Large intestine (tissue), 3 donors: ENCODE measurements at regions not wholly inside any gene's neighbourhood (a gene's known extent, or its start where the extent isn't known, plus 50 kb on each side); places are given as distances from the start of the nearest gene placed in this dataset.
A peak's percentile ranks its signal among the peaks of the same experiment; 100 is the strongest.

Source experiments
- DNase-seq, 2 donors: peaks; one replicate each; pipeline versions ENCODE4 v3.0.0 to v3.0.0-alpha.2; 2013
- H3K27ac ChIP-seq: one replicate; pipeline ENCODE4 v1.5.1; 2013; ENCODE audit warnings: low read length
- H3K27me3 ChIP-seq: 2 replicates; pipeline ENCODE4 v1.6.1; 2013; ENCODE audit warnings: low read length; ENCODE audit not compliant: control insufficient read depth, insufficient read depth
- H3K36me3 ChIP-seq: 2 replicates; pipeline ENCODE4 v1.6.1; 2013; ENCODE audit warnings: low read length; ENCODE audit not compliant: control insufficient read depth, insufficient read depth
- H3K4me1 ChIP-seq: one replicate; pipeline ENCODE4 v1.6.1; 2013; ENCODE audit warnings: low read length; ENCODE audit not compliant: control insufficient read depth, insufficient read depth
- H3K4me3 ChIP-seq: one replicate; pipeline ENCODE4 v1.5.1; 2013; ENCODE audit warnings: low read length
- H3K9me3 ChIP-seq: one replicate; pipeline ENCODE4 v1.6.1; 2013; ENCODE audit warnings: mild to moderate bottlenecking, low read depth, low read length, moderate library complexity; ENCODE audit not compliant: control insufficient read depth
- WGBS: methylation state at CpG from one replicate; pipeline ENCODE4 v1.1.5; 2013; ENCODE audit warnings: low lambda C conversion rate; ENCODE audit not compliant: insufficient coverage; 5-methylcytosine and 5-hydroxymethylcytosine counted together

GRCh38 chr18:1993866-1994265 lies 577.4 kb downstream of the METTL4 start:
- Histone ChIP-seq H3K4me1 (no peaks in the 10 kb centered on the region), H3K27me3 (no peaks in the 10 kb centered on the region), H3K4me3 (no peak overlapping the region), H3K27ac (no peak overlapping the region), H3K9me3 (no peaks in the 10 kb centered on the region), H3K36me3 (no peaks in the 10 kb centered on the region)
- WGBS: 94% methylated on average over 3 of the region's 3 CpGs
- DNase-seq: no peak

DNA sequence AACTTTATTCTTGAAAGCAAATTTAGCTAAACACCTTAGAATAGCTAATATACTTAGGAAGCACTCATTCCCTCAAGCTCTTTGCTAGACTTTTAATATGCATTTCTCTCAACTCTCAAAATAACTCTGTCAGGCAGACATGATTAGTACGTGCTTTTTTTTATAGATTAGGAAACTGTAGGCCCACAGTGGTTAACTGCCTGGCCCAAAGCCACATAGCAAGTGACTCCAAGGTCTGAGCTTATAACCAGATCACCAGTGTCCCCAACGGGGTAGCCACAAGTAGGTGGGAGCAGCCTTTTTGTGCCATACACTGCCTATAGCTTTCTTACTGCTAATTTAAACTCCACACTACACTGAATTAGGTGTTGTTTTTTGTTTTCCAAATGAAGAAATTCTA lies 576.8 kb downstream of the METTL4 start:
- no CpG with 5 or more reads among the region's 2 CpGs for WGBS

DNA sequence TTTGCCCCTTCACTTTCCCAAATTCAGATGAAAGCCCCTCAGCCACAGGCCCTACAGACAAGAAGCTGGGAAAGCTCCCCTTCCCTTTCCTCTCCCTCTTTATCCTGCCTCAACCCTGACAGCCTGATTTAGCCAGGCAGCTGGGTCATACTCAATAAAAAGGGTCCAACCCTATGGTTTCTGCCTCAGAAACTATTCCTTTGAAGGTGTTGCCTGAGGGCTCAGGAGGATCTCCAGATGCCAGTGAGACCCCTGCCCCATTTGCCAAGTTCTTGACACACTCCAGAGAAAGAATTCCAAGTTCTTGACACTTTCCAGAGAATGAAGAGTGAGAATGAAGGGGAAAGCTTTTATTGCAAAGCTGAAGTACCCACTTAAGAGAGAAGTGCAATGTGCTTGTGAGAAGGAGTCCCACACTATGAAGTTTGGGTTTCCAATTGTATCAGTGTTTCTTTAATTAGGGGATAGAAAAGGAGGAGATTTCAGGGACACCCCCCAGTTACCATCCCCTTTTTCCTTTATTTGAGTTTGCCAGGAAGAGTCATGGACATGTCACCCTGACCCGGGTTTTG lies 576.2 kb downstream of the METTL4 start:
- H3K4me1 ChIP-seq: no peaks in the 10 kb centered on the region
- no peaks in the 10 kb centered on the region for H3K36me3 ChIP-seq
- H3K27me3 ChIP-seq: no peaks in the 10 kb centered on the region
- WGBS: no CpG with 5 or more reads among the region's 1 CpG
- no peak overlapping the region for H3K27ac ChIP-seq
- DNase-seq: no peak
- no peaks in the 10 kb centered on the region for H3K9me3 ChIP-seq
- H3K4me3 ChIP-seq: no peak overlapping the region

More for the DNA sequence above, 576.8 kb downstream of the METTL4 start:
- no peaks in the 10 kb centered on the region for H3K4me1 ChIP-seq
- no peaks in the 10 kb centered on the region for H3K9me3 ChIP-seq
- no peak for DNase-seq
- no peak overlapping the region for H3K27ac ChIP-seq
- no peak overlapping the region for H3K4me3 ChIP-seq
- H3K27me3 ChIP-seq: no peaks in the 10 kb centered on the region
- H3K36me3 ChIP-seq: no peaks in the 10 kb centered on the region

DNA sequence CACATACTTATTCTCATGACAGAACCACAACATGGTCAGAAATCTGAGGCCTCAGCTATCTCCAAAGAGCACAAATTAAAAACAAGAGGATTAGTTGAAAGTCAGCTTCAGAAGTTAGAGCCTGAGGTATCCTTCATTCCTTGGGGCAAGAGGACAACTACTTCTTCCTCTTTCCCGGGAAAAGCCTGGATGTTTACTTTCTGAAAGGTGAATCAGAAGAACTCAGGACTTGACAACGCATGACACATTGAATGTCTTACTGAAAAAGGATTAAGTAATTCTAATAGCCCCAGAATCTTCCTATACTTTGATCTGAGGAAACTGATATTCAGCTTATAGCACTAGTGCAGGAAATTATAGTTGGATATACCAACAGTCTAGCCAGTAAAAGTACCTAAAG lies 573.2 kb downstream of the METTL4 start:
- no peaks in the 10 kb centered on the region for H3K36me3 ChIP-seq
- no peaks in the 10 kb centered on the region for H3K27me3 ChIP-seq
- no peak for DNase-seq
- 60% methylated on average over 1 of the region's 2 CpGs for WGBS
- H3K4me1 ChIP-seq: peaks cover 7% of the 10 kb centered on the region
- no peak overlapping the region for H3K4me3 ChIP-seq
- H3K27ac ChIP-seq: no peak overlapping the region
- H3K9me3 ChIP-seq: no peaks in the 10 kb centered on the region

DNA sequence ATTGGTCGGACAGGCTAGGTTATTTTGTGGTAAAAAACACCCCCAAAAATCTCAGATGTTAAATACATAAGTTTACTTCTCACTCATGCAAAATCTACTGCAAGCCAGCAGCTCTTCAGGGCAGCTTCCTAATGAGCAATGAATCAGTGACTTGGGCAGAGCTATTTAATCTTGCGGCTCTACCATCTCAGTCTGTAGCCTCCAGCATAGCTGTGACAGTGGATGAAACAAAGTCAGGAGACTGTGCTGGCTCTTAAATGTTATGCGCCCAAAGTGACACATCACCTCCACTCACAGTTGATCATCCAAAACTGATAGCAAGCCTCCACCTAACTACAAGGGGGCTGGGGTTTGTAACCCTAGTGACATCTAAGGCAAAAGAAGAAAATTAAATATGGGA lies 571.9 kb downstream of the METTL4 start:
- no peak for DNase-seq
- H3K27me3 ChIP-seq: no peaks in the 10 kb centered on the region
- no peaks in the 10 kb centered on the region for H3K9me3 ChIP-seq
- no peak overlapping the region for H3K27ac ChIP-seq
- no CpG with 5 or more reads among the region's 3 CpGs for WGBS
- H3K4me3 ChIP-seq: no peak overlapping the region
- peaks cover 7% of the 10 kb centered on the region for H3K4me1 ChIP-seq
- H3K36me3 ChIP-seq: no peaks in the 10 kb centered on the region

DNA sequence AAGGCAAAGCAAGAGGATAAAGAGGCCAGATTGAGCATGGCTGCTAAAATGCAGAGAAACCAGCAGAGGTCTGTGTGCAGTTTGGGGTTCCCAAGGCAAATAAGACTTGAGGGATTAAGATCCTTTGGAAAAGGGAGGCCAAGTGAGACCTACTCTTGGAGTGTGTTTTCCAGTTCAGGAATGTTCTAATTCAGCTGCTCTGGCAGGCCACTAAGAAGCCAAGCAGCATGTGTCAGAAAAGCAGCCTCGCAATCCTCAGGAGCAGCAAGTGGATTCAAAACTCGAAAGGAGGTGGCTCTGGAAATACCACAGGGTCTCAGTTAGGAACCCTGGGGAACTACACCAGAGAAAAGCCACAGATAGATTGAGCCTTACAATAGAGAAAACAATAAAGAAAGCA lies 569.2 kb downstream of the METTL4 start:
- Histone ChIP-seq H3K4me3 (no peak overlapping the region), H3K9me3 (no peaks in the 10 kb centered on the region), H3K4me1 (peaks cover 7% of the 10 kb centered on the region), H3K36me3 (no peaks in the 10 kb centered on the region), H3K27ac (no peak overlapping the region), H3K27me3 (no peaks in the 10 kb centered on the region)
- peak in 1 of 2 donors; percentile 4 for DNase-seq
- WGBS: no CpG with 5 or more reads among the region's 2 CpGs

GRCh38 chr18:2002604-2003003 lies 568.7 kb downstream of the METTL4 start:
- H3K4me3 ChIP-seq: no peak overlapping the region
- DNase-seq: peak in 1 of 2 donors; percentile 17
- WGBS: no CpG with 5 or more reads among the region's 7 CpGs
- H3K36me3 ChIP-seq: no peaks in the 10 kb centered on the region
- no peaks in the 10 kb centered on the region for H3K27me3 ChIP-seq
- H3K27ac ChIP-seq: no peak overlapping the region
- no peaks in the 10 kb centered on the region for H3K9me3 ChIP-seq
- H3K4me1 ChIP-seq: peaks cover 7% of the 10 kb centered on the region

- no peaks in the 10 kb centered on the region for H3K4me1 ChIP-seq
- 100% methylated on average over 1 of the region's 2 CpGs for WGBS
- no peaks in the 10 kb centered on the region for H3K36me3 ChIP-seq
- H3K9me3 ChIP-seq: no peaks in the 10 kb centered on the region
- no peak overlapping the region for H3K27ac ChIP-seq
- H3K4me3 ChIP-seq: no peak overlapping the region
- no peak for DNase-seq
- H3K27me3 ChIP-seq: no peaks in the 10 kb centered on the region
Observed at GRCh38 chr18:2009942-2010697, 561.2 kb downstream of the METTL4 start.

- Histone ChIP-seq H3K4me1 (no peaks in the 10 kb centered on the region), H3K27ac (no peak overlapping the region), H3K36me3 (no peaks in the 10 kb centered on the region), H3K4me3 (no peak overlapping the region), H3K9me3 (no peaks in the 10 kb centered on the region), H3K27me3 (no peaks in the 10 kb centered on the region)
- no CpG with 5 or more reads among the region's 2 CpGs for WGBS
- no peak for DNase-seq
Observed at GRCh38 chr18:2027016-2027415, 544.3 kb downstream of the METTL4 start.

DNA sequence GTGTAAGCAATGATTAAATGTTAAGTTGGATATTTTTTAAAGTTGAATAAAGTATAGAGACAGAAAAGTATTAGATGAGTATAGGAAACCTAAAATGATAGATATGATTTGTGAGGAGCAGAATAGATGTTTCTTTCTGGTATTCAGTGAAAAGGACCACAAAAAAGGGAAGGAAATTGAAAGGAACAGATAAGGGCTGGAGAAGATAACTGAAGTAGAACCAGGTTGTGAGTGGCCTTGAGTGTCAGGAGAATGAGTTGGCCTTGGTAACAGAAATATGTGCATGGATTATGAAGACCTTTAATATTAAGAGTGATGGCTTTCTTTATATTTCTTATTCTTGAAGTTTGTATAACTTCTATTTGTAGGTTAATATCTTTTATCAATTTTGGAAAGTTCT lies 543.5 kb downstream of the METTL4 start:
- no peaks in the 10 kb centered on the region for H3K36me3 ChIP-seq

GRCh38 chr18:2028986-2029385 lies 542.3 kb downstream of the METTL4 start:
- Histone ChIP-seq H3K36me3 (no peaks in the 10 kb centered on the region), H3K4me3 (no peak overlapping the region), H3K9me3 (no peaks in the 10 kb centered on the region), H3K27me3 (no peaks in the 10 kb centered on the region), H3K27ac (no peak overlapping the region), H3K4me1 (no peaks in the 10 kb centered on the region)
- 70% methylated on average over 2 of the region's 3 CpGs for WGBS
- DNase-seq: no peak

More for the DNA sequence above, 543.5 kb downstream of the METTL4 start:
- no peaks in the 10 kb centered on the region for H3K4me1 ChIP-seq
- no peaks in the 10 kb centered on the region for H3K27me3 ChIP-seq
- H3K9me3 ChIP-seq: no peaks in the 10 kb centered on the region
- no peak overlapping the region for H3K27ac ChIP-seq
- no peak overlapping the region for H3K4me3 ChIP-seq
- DNase-seq: no peak
